ENCODE measurements at regions not wholly inside any gene's neighbourhood (a gene's known extent, or its start where the extent isn't known, plus 50 kb on each side); places are given as distances from the start of the nearest gene placed in this dataset.

- TF ChIP-seq CTCF (IDR thresholded peaks at IDR 0.05; ENCODE audit: insufficient read depth, low read length) (no peak), POLR2AphosphoS5 (IDR thresholded peaks at IDR 0.05; ENCODE audit: low read depth) (no peak)
These were observed 188.9 kb upstream of the FAT1 start for GRCh38 chr4:186912606-186913005.
